ENCODE measurements at regions not wholly inside any gene's neighbourhood (a gene's known extent, or its start where the extent isn't known, plus 50 kb on each side); places are given as distances from the start of the nearest gene placed in this dataset.

DNA sequence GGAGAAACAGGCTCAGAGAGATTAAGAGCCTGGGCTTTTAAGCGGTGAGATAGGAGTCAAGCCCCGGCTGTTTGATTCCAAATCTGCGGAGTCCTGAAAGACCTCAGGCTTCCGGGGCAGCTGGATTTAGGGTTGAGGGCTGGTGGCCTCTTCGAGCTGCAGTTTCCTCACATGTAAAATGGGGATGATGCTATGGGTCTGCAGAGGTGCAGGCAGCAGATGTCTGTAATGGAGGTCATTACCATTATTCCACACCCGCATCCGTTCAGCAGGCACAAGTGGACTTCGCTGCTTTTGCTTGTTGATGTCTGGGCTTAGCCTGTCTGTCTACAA, 175.6 kb upstream of the HS6ST1 start:
- H3K36me3 Mint-ChIP-seq, result no peaks in the 10 kb centered on the region
- ATAC-seq (ENCODE audit: low read depth in 2 of 2) (no peak), DNase-seq (no peak)
- H3K27ac ChIP-seq (ENCODE audit: insufficient read depth, low read length, poor library complexity, severe bottlenecking), result no peak overlapping the region
- H3K4me1 Mint-ChIP-seq, result no peaks in the 10 kb centered on the region
- H3K9me3 Mint-ChIP-seq, result peaks cover 0 to 2% (median 0%) of the 10 kb centered on the region in 7 donors
- no peaks in the 10 kb centered on the region for H3K4me1 ChIP-seq (ENCODE audit: control insufficient read depth, insufficient read depth, low read length, poor library complexity, severe bottlenecking)
- H3K4me3 ChIP-seq (ENCODE audit: low read depth, low read length), result no peak overlapping the region
- H3K36me3 ChIP-seq (ENCODE audit: control insufficient read depth, insufficient read depth, low read length), result no peaks in the 10 kb centered on the region
- no peaks in the 10 kb centered on the region for H3K27me3 ChIP-seq (ENCODE audit: control insufficient read depth, insufficient read depth, low read length)
- H3K27me3 Mint-ChIP-seq, result no peaks in the 10 kb centered on the region
- H3K9me3 ChIP-seq (ENCODE audit: control insufficient read depth in 2 of 2, low read length in 2 of 2), result no peaks in the 10 kb centered on the region
- H3K4me3 Mint-ChIP-seq, result no peak overlapping the region
- no peak overlapping the region for H3K27ac Mint-ChIP-seq

DNA sequence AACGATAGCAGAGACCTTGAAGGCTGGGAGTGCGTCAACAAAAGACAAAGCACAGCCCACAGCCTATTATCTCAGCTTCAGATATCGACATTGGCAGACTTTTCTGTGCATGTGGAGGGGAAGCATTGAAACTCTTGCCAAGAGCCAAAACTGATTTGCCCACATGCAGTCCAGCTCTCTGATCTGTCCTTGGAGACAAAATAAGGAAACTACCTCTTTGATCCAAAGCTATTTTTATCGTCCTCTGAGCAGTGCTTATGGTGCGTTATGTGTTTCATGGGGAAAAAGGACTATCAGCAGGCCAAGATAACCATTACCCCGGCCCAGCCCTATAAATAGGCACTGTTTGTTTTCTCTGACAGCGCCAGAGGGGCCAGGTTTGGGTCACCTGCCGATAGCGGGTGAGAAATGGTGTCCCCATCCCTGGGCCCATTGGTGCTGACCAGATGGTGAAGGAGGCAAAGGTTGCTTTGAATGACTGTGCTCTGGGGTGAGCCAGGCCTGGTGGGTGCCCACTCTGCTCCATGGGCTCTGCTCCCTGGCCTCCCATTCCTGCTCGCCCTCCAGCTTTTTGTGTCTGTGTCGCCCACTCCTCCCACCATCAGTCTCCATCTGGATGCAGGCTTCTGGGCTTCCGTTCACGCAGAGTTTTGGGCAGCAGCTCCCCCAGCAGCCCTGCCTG, 176.1 kb upstream of the HS6ST1 start:
- no peaks in the 10 kb centered on the region for H3K4me1 ChIP-seq (ENCODE audit: control insufficient read depth, insufficient read depth, low read length, poor library complexity, severe bottlenecking)
- no peaks in the 10 kb centered on the region for H3K36me3 ChIP-seq (ENCODE audit: control insufficient read depth, insufficient read depth, low read length)
- Mint-ChIP-seq H3K27ac (no peak overlapping the region), H3K27me3 (no peaks in the 10 kb centered on the region), H3K4me1 (no peaks in the 10 kb centered on the region), H3K36me3 (no peaks in the 10 kb centered on the region), H3K9me3 (peaks cover 0 to 2% (median 0%) of the 10 kb centered on the region in 7 donors), H3K4me3 (no peak overlapping the region)
- H3K4me3 ChIP-seq (ENCODE audit: low read depth, low read length), result no peak overlapping the region
- no peaks in the 10 kb centered on the region for H3K9me3 ChIP-seq (ENCODE audit: control insufficient read depth in 2 of 2, low read length in 2 of 2)
- no peak overlapping the region for H3K27ac ChIP-seq (ENCODE audit: insufficient read depth, low read length, poor library complexity, severe bottlenecking)
- no peak for ATAC-seq (ENCODE audit: low read depth in 2 of 2)
- DNase-seq, result no peak
- H3K27me3 ChIP-seq (ENCODE audit: control insufficient read depth, insufficient read depth, low read length), result no peaks in the 10 kb centered on the region

DNA sequence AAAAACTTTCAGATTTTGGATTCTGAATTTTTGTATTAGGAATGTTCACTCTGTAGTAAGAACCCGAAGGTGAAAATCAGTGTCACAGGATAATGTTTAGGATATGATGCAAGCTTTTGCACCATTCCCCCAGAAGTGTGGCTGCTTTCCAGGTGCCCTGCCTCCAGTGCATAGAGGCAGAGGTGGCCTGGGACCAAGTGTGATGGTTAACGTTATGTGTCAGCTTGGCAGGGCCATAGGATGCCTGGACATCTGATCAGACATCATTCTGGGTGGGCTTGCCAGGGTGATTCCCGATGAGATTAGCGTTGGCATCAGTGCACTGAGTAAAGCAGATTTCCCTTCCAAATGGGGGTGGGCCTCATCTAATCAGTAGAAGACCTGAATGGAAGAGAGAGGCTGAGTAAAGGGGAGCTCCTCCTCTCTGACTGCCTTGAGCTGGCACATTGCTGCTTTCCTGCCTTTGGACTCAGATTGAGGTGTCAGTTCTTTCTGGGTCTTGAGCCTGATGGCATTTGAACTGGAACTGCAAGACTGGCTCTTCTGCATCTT, 177.4 kb upstream of the HS6ST1 start:
- Mint-ChIP-seq H3K27me3 (no peaks in the 10 kb centered on the region), H3K36me3 (no peaks in the 10 kb centered on the region), H3K4me1 (no peaks in the 10 kb centered on the region), H3K9me3 (peaks cover 0 to 4% (median 0%) of the 10 kb centered on the region in 7 donors), H3K27ac (no peak overlapping the region), H3K4me3 (no peak overlapping the region)
- ATAC-seq (ENCODE audit: low read depth in 2 of 2), result no peak
- no peaks in the 10 kb centered on the region for H3K36me3 ChIP-seq (ENCODE audit: control insufficient read depth, insufficient read depth, low read length)
- no peaks in the 10 kb centered on the region for H3K4me1 ChIP-seq (ENCODE audit: control insufficient read depth, insufficient read depth, low read length, poor library complexity, severe bottlenecking)
- H3K9me3 ChIP-seq (ENCODE audit: control insufficient read depth in 2 of 2, low read length in 2 of 2), result no peaks in the 10 kb centered on the region
- no peak overlapping the region for H3K27ac ChIP-seq (ENCODE audit: insufficient read depth, low read length, poor library complexity, severe bottlenecking)
- no peak for DNase-seq
- H3K27me3 ChIP-seq (ENCODE audit: control insufficient read depth, insufficient read depth, low read length), result no peaks in the 10 kb centered on the region
- H3K4me3 ChIP-seq (ENCODE audit: low read depth, low read length), result no peak overlapping the region

DNA sequence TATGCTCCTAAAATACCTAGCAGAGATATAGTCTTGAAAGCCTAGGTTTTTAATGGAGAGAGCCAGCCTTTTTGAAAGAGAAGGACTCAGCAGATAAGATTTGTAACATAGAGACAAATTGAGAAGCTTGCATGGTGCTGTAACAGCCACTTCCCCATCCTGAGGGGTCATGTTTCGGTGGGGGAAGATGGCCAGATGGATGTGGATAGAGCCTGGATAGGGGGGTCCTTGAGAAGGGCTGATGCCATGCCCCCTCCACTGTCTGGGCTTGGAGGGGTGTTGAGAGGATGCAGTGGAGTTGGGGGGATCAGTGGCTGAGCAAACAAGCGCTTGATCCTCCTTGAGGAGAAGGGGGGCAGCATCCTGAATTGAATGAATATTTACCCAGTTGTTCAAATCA, 178.0 kb upstream of the HS6ST1 start:
- H3K4me3 ChIP-seq (ENCODE audit: low read depth, low read length), result no peak overlapping the region
- DNase-seq (no peak), ATAC-seq (ENCODE audit: low read depth in 2 of 2) (no peak)
- no peak overlapping the region for H3K27ac ChIP-seq (ENCODE audit: insufficient read depth, low read length, poor library complexity, severe bottlenecking)
- H3K36me3 Mint-ChIP-seq, result no peaks in the 10 kb centered on the region
- no peaks in the 10 kb centered on the region for H3K9me3 ChIP-seq (ENCODE audit: control insufficient read depth in 2 of 2, low read length in 2 of 2)
- no peak overlapping the region for H3K27ac Mint-ChIP-seq
- no peak overlapping the region for H3K4me3 Mint-ChIP-seq
- no peaks in the 10 kb centered on the region for H3K27me3 ChIP-seq (ENCODE audit: control insufficient read depth, insufficient read depth, low read length)
- no peaks in the 10 kb centered on the region for H3K36me3 ChIP-seq (ENCODE audit: control insufficient read depth, insufficient read depth, low read length)
- H3K9me3 Mint-ChIP-seq, result peaks cover 0 to 4% (median 0%) of the 10 kb centered on the region in 7 donors
- H3K4me1 ChIP-seq (ENCODE audit: control insufficient read depth, insufficient read depth, low read length, poor library complexity, severe bottlenecking), result no peaks in the 10 kb centered on the region
- H3K4me1 Mint-ChIP-seq, result no peaks in the 10 kb centered on the region
- no peaks in the 10 kb centered on the region for H3K27me3 Mint-ChIP-seq

DNA sequence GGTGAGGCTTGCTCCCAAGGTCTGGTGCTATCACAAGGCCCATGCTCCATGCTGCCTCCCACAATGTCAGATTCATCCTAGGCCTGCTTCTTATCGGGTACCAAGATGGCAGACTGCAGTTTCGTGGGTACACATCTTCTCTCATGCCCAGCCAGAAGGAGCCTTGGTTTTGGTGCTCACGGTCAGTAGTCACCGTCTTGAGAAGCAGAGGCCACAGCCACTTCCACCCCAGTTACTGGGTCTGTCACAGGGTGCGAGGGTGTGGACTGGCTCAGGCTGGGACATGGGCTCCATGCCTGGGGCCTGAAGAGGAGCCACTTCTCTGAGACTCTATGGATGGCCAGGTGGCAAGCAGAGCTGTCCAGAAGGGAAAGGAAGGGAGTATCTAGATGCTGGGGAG, 178.8 kb upstream of the HS6ST1 start:
- peaks cover 0 to 4% (median 0%) of the 10 kb centered on the region in 7 donors for H3K9me3 Mint-ChIP-seq
- H3K4me1 Mint-ChIP-seq, result no peaks in the 10 kb centered on the region
- Histone ChIP-seq H3K4me1 (ENCODE audit: control insufficient read depth, insufficient read depth, low read length, poor library complexity, severe bottlenecking) (no peaks in the 10 kb centered on the region), H3K36me3 (ENCODE audit: control insufficient read depth, insufficient read depth, low read length) (no peaks in the 10 kb centered on the region), H3K9me3 (ENCODE audit: control insufficient read depth in 2 of 2, low read length in 2 of 2) (no peaks in the 10 kb centered on the region), H3K27me3 (ENCODE audit: control insufficient read depth, insufficient read depth, low read length) (no peaks in the 10 kb centered on the region), H3K4me3 (ENCODE audit: low read depth, low read length) (no peak overlapping the region), H3K27ac (ENCODE audit: insufficient read depth, low read length, poor library complexity, severe bottlenecking) (no peak overlapping the region)
- no peaks in the 10 kb centered on the region for H3K36me3 Mint-ChIP-seq
- no peak for DNase-seq
- no peak overlapping the region for H3K4me3 Mint-ChIP-seq
- H3K27me3 Mint-ChIP-seq, result no peaks in the 10 kb centered on the region
- H3K27ac Mint-ChIP-seq, result no peak overlapping the region
- ATAC-seq (ENCODE audit: low read depth in 2 of 2), result no peak

DNA sequence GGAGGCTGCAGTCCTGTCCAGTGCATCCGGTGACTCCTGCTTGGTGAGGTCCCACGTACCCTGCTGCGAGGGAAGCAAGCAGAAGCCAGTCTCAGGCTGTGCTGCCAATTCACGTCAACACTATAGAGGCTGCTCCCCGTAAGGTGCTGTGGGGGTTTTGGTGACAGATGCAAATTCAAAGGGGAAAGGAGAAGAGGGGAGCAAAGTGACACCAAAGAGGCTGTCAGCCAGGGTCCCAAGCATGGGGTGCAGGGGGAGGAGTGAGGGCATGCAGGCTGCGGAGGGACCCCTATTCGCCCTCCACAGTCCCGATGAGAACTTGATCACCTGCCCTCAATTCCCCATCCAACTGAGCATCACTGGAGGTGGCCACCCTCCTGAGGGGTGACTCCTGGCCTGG, 179.4 kb upstream of the HS6ST1 start:
- Mint-ChIP-seq H3K4me3 (no peak overlapping the region), H3K4me1 (no peaks in the 10 kb centered on the region), H3K27me3 (no peaks in the 10 kb centered on the region), H3K27ac (no peak overlapping the region), H3K36me3 (no peaks in the 10 kb centered on the region), H3K9me3 (peaks cover 0 to 1% (median 0%) of the 10 kb centered on the region in 7 donors)
- Histone ChIP-seq H3K4me1 (ENCODE audit: control insufficient read depth, insufficient read depth, low read length, poor library complexity, severe bottlenecking) (no peaks in the 10 kb centered on the region), H3K27ac (ENCODE audit: insufficient read depth, low read length, poor library complexity, severe bottlenecking) (no peak overlapping the region), H3K9me3 (ENCODE audit: control insufficient read depth in 2 of 2, low read length in 2 of 2) (no peaks in the 10 kb centered on the region), H3K4me3 (ENCODE audit: low read depth, low read length) (no peak overlapping the region), H3K36me3 (ENCODE audit: control insufficient read depth, insufficient read depth, low read length) (no peaks in the 10 kb centered on the region), H3K27me3 (ENCODE audit: control insufficient read depth, insufficient read depth, low read length) (no peaks in the 10 kb centered on the region)
- ATAC-seq (ENCODE audit: low read depth in 2 of 2), result no peak
- DNase-seq, result no peak

DNA sequence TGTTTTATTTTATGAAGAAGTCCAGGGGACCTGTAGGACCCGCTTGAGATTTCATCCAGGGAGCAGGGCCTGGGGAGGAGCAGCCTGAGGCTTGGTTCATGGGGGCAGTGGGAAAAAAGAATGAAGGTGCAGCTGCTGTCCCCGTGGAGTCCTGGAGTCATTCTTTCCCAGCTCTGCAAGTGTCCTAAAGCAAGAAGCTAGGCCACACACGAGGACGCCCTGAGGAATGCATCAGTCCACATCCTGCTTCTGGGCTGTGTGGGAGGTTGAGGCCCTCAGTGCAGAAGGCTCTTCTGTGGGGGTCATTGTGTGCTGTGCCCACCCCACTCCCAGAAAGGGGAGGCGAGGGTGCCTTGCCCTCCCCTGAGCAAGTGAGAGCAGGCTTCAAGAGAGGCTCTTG, 179.9 kb upstream of the HS6ST1 start:
- H3K27ac Mint-ChIP-seq, result no peak overlapping the region
- H3K9me3 ChIP-seq (ENCODE audit: control insufficient read depth in 2 of 2, low read length in 2 of 2), result no peaks in the 10 kb centered on the region
- no peaks in the 10 kb centered on the region for H3K4me1 Mint-ChIP-seq
- DNase-seq (no peak), ATAC-seq (ENCODE audit: low read depth in 2 of 2) (no peak)
- H3K9me3 Mint-ChIP-seq, result peaks cover 0 to 1% (median 0%) of the 10 kb centered on the region in 7 donors
- H3K27me3 Mint-ChIP-seq, result no peaks in the 10 kb centered on the region
- H3K36me3 Mint-ChIP-seq, result no peaks in the 10 kb centered on the region
- no peaks in the 10 kb centered on the region for H3K27me3 ChIP-seq (ENCODE audit: control insufficient read depth, insufficient read depth, low read length)
- no peaks in the 10 kb centered on the region for H3K4me1 ChIP-seq (ENCODE audit: control insufficient read depth, insufficient read depth, low read length, poor library complexity, severe bottlenecking)
- H3K4me3 Mint-ChIP-seq, result no peak overlapping the region
- no peaks in the 10 kb centered on the region for H3K36me3 ChIP-seq (ENCODE audit: control insufficient read depth, insufficient read depth, low read length)
- no peak overlapping the region for H3K4me3 ChIP-seq (ENCODE audit: low read depth, low read length)
- H3K27ac ChIP-seq (ENCODE audit: insufficient read depth, low read length, poor library complexity, severe bottlenecking), result no peak overlapping the region

DNA sequence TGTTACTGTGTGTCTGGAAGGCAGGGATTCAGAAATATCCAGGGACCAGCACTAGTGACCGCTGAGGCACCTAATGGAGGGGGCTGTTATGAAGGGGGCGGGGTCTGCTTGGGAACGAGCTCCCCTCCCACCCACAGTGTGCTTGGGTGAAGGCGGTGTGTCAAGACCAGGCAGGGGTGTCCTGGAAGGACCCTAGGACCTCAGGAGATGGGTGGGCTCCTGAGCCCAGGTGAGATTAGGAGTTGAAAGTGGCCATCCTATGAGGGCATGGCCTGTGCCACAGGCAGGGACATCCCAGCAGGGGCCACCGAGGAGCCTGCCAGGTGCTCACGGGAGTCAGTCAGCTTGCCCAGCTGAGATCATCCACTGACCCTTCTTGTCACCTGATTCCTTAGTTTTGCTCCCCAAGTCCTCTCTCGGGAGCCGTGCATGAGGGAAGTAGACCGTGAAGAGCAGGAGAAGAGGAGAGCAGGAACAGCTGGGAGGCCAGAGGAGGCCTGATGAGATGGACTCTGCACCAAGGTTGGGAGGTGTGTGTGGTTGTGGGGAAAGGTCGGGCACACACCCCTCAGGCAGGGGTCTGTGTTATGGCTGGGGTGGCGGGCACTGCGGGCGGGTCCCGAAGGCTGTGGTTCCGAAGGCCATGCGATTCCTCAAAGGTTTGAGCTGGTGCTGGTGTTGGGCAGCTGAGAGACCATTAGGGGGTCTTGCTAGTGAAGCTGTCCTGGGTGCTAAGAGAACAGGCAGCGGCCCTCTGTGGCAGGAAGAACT, 180.9 kb upstream of the HS6ST1 start:
- Histone ChIP-seq H3K27ac (ENCODE audit: insufficient read depth, low read length, poor library complexity, severe bottlenecking) (no peak overlapping the region), H3K4me1 (ENCODE audit: control insufficient read depth, insufficient read depth, low read length, poor library complexity, severe bottlenecking) (no peaks in the 10 kb centered on the region), H3K27me3 (ENCODE audit: control insufficient read depth, insufficient read depth, low read length) (no peaks in the 10 kb centered on the region), H3K9me3 (ENCODE audit: control insufficient read depth in 2 of 2, low read length in 2 of 2) (no peaks in the 10 kb centered on the region), H3K36me3 (ENCODE audit: control insufficient read depth, insufficient read depth, low read length) (no peaks in the 10 kb centered on the region), H3K4me3 (ENCODE audit: low read depth, low read length) (no peak overlapping the region)
- no peak overlapping the region for H3K27ac Mint-ChIP-seq
- DNase-seq (no peak), ATAC-seq (ENCODE audit: low read depth in 2 of 2) (no peak)
- H3K4me3 Mint-ChIP-seq, result no peak overlapping the region
- no peaks in the 10 kb centered on the region for H3K27me3 Mint-ChIP-seq
- no peaks in the 10 kb centered on the region for H3K36me3 Mint-ChIP-seq
- H3K9me3 Mint-ChIP-seq, result peaks cover 0 to 1% (median 0%) of the 10 kb centered on the region in 7 donors
- H3K4me1 Mint-ChIP-seq, result no peaks in the 10 kb centered on the region

Data from CD4-positive, CD25-positive, alpha-beta regulatory T cell (primary cell).